HEK293T (cell line): ENCODE measurements at regions not wholly inside any gene's neighbourhood (a gene's known extent, or its start where the extent isn't known, plus 50 kb on each side); places are given as distances from the start of the nearest gene placed in this dataset.
"Not testable (repeated sequence)": the region's sequence is repeated elsewhere in the genome, so short reads cannot be mapped to it uniquely, and the experiment has no call there.

Experiments
- CTCF ChIA-PET: fragments of 350-600 bp; formaldehyde crosslinking; extraction: SDS; loops from one replicate; lab custom pipeline; 2021; ENCODE audit warnings: antibody characterized with exemption, inconsistent platforms; lab: Yijun Ruan, JAX
- POLR2A ChIA-PET: fragments of 350-600 bp; formaldehyde crosslinking; extraction: SDS; loops from one replicate; lab custom pipeline; 2020; ENCODE audit warnings: antibody characterized with exemption, inconsistent platforms; lab: Yijun Ruan, JAX
- DNase-seq: peaks from one replicate; pipeline ENCODE4 v3.0.0; 2012; ENCODE audit warnings: mixed read lengths; ENCODE audit errors: extremely low spot score
- ARNT ChIP-seq: fragments of 450-650 bp; IDR thresholded peaks from 2 replicates; pipeline ENCODE4 v1.6.1; 2017; ENCODE audit warnings: mild to moderate bottlenecking
- BHLHE40 ChIP-seq: fragments of 450-650 bp; IDR thresholded peaks from 2 replicates; pipeline ENCODE4 v1.6.1; 2016; ENCODE audit warnings: mild to moderate bottlenecking, moderate library complexity, borderline replicate concordance
- CTBP1 ChIP-seq: fragments of 450-650 bp; IDR thresholded peaks from 2 replicates; pipeline ENCODE4 v1.6.1; 2016; ENCODE audit warnings: borderline replicate concordance
- ELF4 ChIP-seq: fragments of 450-650 bp; IDR thresholded peaks from 2 replicates; pipeline ENCODE4 v1.6.1; 2017; ENCODE audit warnings: antibody characterized with exemption
- FOXA1 ChIP-seq: fragments of 450-650 bp; IDR thresholded peaks from 2 replicates; pipeline ENCODE4 v1.6.1; 2016; ENCODE audit warnings: mild to moderate bottlenecking
- FOXK2 ChIP-seq: fragments of 450-650 bp; IDR thresholded peaks from 2 replicates; pipeline ENCODE4 v1.6.1; 2016; ENCODE audit warnings: mild to moderate bottlenecking
- FOXM1 ChIP-seq: fragments of 450-650 bp; IDR thresholded peaks from 2 replicates; pipeline ENCODE4 v1.6.1; 2017; ENCODE audit warnings: mild to moderate bottlenecking, borderline replicate concordance
- HDGF ChIP-seq: fragments of 450-650 bp; IDR thresholded peaks from 2 replicates; pipeline ENCODE4 v1.6.1; 2017; ENCODE audit warnings: antibody characterized with exemption, borderline replicate concordance
- L3MBTL2 ChIP-seq: fragments of 450-650 bp; conservative IDR thresholded peaks from 2 replicates; pipeline ENCODE4 v1.6.1; 2016; ENCODE audit warnings: mild to moderate bottlenecking
- LEF1 ChIP-seq: fragments of 450-650 bp; IDR thresholded peaks from 2 replicates; pipeline ENCODE4 v1.6.1; 2017; ENCODE audit warnings: mild to moderate bottlenecking, borderline replicate concordance
- NFRKB ChIP-seq: fragments of 450-650 bp; IDR thresholded peaks from 2 replicates; pipeline ENCODE4 v1.6.1; 2016; ENCODE audit warnings: mild to moderate bottlenecking, moderate library complexity
- PKNOX1 ChIP-seq: fragments of 450-650 bp; IDR thresholded peaks from 2 replicates; pipeline ENCODE4 v1.6.1; 2016
- SP1 ChIP-seq: fragments of 450-650 bp; IDR thresholded peaks from 2 replicates; pipeline ENCODE4 v1.6.1; 2017
- SUZ12 ChIP-seq: fragments of 450-650 bp; IDR thresholded peaks from 2 replicates; pipeline ENCODE4 v1.6.1; 2016; ENCODE audit warnings: mild to moderate bottlenecking
- TARDBP ChIP-seq: fragments of 450-650 bp; IDR thresholded peaks from 2 replicates; pipeline ENCODE4 v1.6.1; 2016
- ZNF384 ChIP-seq: fragments of 450-650 bp; IDR thresholded peaks from 2 replicates; pipeline ENCODE4 v1.6.1; 2016

- ChIA-PET POLR2A (no interaction called here), CTCF (no interaction called here)
- no peak for DNase-seq
- no peak for TF ChIP-seq NFRKB
- no peak for TF ChIP-seq L3MBTL2
- no peak for TF ChIP-seq ARNT
- TF ChIP-seq TARDBP, result no peak
- TF ChIP-seq CTBP1, result no peak
- TF ChIP-seq BHLHE40, result no peak
- TF ChIP-seq LEF1, result no peak
- TF ChIP-seq SUZ12, result no peak
Observed at GRCh38 chr1:110267260-110267659, 57.1 kb downstream of the KCNC4 start.

- CTCF ChIA-PET, result no interaction called here
- POLR2A ChIA-PET, result interaction anchor here (0.6 kb wide), 1 partner anchor 20 kb away, joined by 4 read pairs; no protein-coding TSS in a partner anchor
- DNase-seq, result no peak
- TF ChIP-seq TARDBP (no peak), CTBP1 (no peak), FOXA1 (no peak), NFRKB (no peak), PKNOX1 (no peak), SP1 (no peak), HDGF (no peak), ELF4 (no peak)
Observed at GRCh38 chr1:110272045-110272444, 61.9 kb downstream of the KCNC4 start.

GRCh38 chr1:110273832-110274231, 63.7 kb downstream of the KCNC4 start:
- DNase-seq, POLR2A ChIA-PET, CTCF ChIA-PET: not testable (repeated sequence)

GRCh38 chr1:110280126-110280525, 59.1 kb upstream of the RBM15 start:
- ChIA-PET CTCF (no interaction called here), POLR2A (no interaction called here)
- TF ChIP-seq ZNF384 (no peak), FOXK2 (no peak), FOXA1 (no peak), SUZ12 (no peak), PKNOX1 (no peak), CTBP1 (no peak), SP1 (no peak), TARDBP (no peak), BHLHE40 (no peak), HDGF (no peak), ELF4 (no peak), NFRKB (no peak), L3MBTL2 (no peak)
- no peak for DNase-seq

- no peak for DNase-seq
- ChIA-PET CTCF (interaction anchor here (1.1 kb wide), 1 partner anchor 12 kb away, joined by 5 read pairs; no protein-coding TSS in a partner anchor), POLR2A (interaction anchor here (1.0 kb wide), 1 partner anchor 57 kb away, joined by 3 read pairs; no protein-coding TSS in a partner anchor)
- no peak for TF ChIP-seq TARDBP
- TF ChIP-seq ELF4, result no peak
- no peak for TF ChIP-seq CTBP1
- TF ChIP-seq L3MBTL2, result no peak
- TF ChIP-seq SP1, result no peak
- TF ChIP-seq SUZ12, result no peak
- TF ChIP-seq ARNT, result no peak
- TF ChIP-seq PKNOX1, result no peak
- no peak for TF ChIP-seq FOXK2
- TF ChIP-seq LEF1, result no peak
- TF ChIP-seq NFRKB, result no peak
- TF ChIP-seq BHLHE40, result no peak
- no peak for TF ChIP-seq FOXM1
- TF ChIP-seq FOXA1, result no peak
- no peak for TF ChIP-seq HDGF
- no peak for TF ChIP-seq ZNF384
Observed at GRCh38 chr1:110280804-110281203, 58.4 kb upstream of the RBM15 start.

- DNase-seq, result no peak
- no peak for TF ChIP-seq SP1
- TF ChIP-seq ELF4, result no peak
- no peak for TF ChIP-seq FOXM1
- TF ChIP-seq CTBP1, result no peak
- TF ChIP-seq BHLHE40, result no peak
- no peak for TF ChIP-seq SUZ12
- TF ChIP-seq LEF1, result no peak
- TF ChIP-seq ARNT, result no peak
- no peak for TF ChIP-seq NFRKB
- no peak for TF ChIP-seq L3MBTL2
- no peak for TF ChIP-seq FOXK2
- no peak for TF ChIP-seq ZNF384
- TF ChIP-seq FOXA1, result no peak
- no peak for TF ChIP-seq TARDBP
- TF ChIP-seq HDGF, result no peak
- TF ChIP-seq PKNOX1, result no peak
- ChIA-PET CTCF (interaction anchor here (1.1 kb wide), 1 partner anchor 12 kb away, joined by 5 read pairs; no protein-coding TSS in a partner anchor), POLR2A (interaction anchor here (1.0 kb wide), 1 partner anchor 57 kb away, joined by 3 read pairs; no protein-coding TSS in a partner anchor)
Observed at GRCh38 chr1:110281363-110282290, 57.5 kb upstream of the RBM15 start.
